BE2C (cell line): ENCODE measurements at regions not wholly inside any gene's neighbourhood (a gene's known extent, or its start where the extent isn't known, plus 50 kb on each side); places are given as distances from the start of the nearest gene placed in this dataset.

ENCODE experiments used
- DNase-seq: peaks from one replicate; pipeline ENCODE4 v3.0.0-alpha.2; 2020
- H3K27me3 ChIP-seq: fragments of 250-450 bp; sonication (Bioruptor Pico); 2 replicates; pipeline ENCODE4 v1.5.1; 2020; ENCODE audit warnings: mild to moderate bottlenecking
- H3K36me3 ChIP-seq: fragments of 250-450 bp; sonication (Bioruptor Pico); 2 replicates; pipeline ENCODE4 v1.5.1; 2020; ENCODE audit warnings: mild to moderate bottlenecking
- H3K4me1 ChIP-seq: fragments of 250-450 bp; sonication (Bioruptor Pico); 2 replicates; pipeline ENCODE4 v1.5.1; 2020
- H3K4me3 ChIP-seq: 2 replicates; pipeline ENCODE4 v1.5.1; 2011; ENCODE audit warnings: low read depth, low read length
- H3K9me3 ChIP-seq: fragments of 250-450 bp; sonication (Bioruptor Pico); 2 replicates; pipeline ENCODE4 v1.5.1; 2020
- CTCF ChIP-seq: IDR thresholded peaks from 2 replicates; pipeline ENCODE4 v1.5.1; 2012; ENCODE audit warnings: mild to moderate bottlenecking, low read depth, low read length

DNA sequence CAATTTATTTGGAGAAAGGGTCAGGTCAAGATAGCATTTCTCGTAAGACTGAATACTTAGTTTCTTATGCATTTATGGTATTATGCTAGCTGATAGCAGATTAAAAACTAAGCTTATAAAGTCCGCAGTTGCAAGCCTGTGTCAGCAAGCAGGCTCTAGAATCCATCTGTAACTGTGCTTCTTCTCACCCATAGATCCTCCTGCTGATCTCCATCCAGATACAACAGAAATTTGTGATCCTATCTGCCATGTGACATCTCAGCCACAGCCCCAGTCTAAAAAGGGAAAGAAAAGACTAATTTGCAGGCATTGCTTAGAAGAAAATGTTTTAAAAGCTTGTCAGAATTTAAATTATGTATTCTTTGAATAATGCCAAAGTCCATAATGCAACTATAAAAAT is 265.4 kb upstream of the CCDC54 start:
- no peak for DNase-seq
- H3K27me3 ChIP-seq: no peaks in the 10 kb centered on the region
- no peaks in the 10 kb centered on the region for H3K36me3 ChIP-seq
- no peaks in the 10 kb centered on the region for H3K4me1 ChIP-seq
- TF ChIP-seq CTCF: no peak
- no peak overlapping the region for H3K4me3 ChIP-seq
- no peaks in the 10 kb centered on the region for H3K9me3 ChIP-seq

- Histone ChIP-seq H3K4me3 (no peak overlapping the region), H3K36me3 (no peaks in the 10 kb centered on the region), H3K4me1 (no peaks in the 10 kb centered on the region), H3K27me3 (no peaks in the 10 kb centered on the region), H3K9me3 (no peaks in the 10 kb centered on the region)
- no peak for TF ChIP-seq CTCF
- DNase-seq: no peak
Observed at GRCh38 chr3:107112356-107112755, 264.9 kb upstream of the CCDC54 start.

- DNase-seq: no peak
- TF ChIP-seq CTCF: no peak
- Histone ChIP-seq H3K4me3 (no peak overlapping the region), H3K27me3 (no peaks in the 10 kb centered on the region), H3K9me3 (no peaks in the 10 kb centered on the region), H3K4me1 (no peaks in the 10 kb centered on the region), H3K36me3 (no peaks in the 10 kb centered on the region)
Observed at GRCh38 chr3:107116251-107116650, 261.0 kb upstream of the CCDC54 start.

GRCh38 chr3:107117156-107117555 is 260.1 kb upstream of the CCDC54 start:
- H3K4me1 ChIP-seq: no peaks in the 10 kb centered on the region
- H3K9me3 ChIP-seq: no peaks in the 10 kb centered on the region
- no peaks in the 10 kb centered on the region for H3K27me3 ChIP-seq
- no peaks in the 10 kb centered on the region for H3K36me3 ChIP-seq
- no peak for DNase-seq
- TF ChIP-seq CTCF: no peak
- no peak overlapping the region for H3K4me3 ChIP-seq

DNA sequence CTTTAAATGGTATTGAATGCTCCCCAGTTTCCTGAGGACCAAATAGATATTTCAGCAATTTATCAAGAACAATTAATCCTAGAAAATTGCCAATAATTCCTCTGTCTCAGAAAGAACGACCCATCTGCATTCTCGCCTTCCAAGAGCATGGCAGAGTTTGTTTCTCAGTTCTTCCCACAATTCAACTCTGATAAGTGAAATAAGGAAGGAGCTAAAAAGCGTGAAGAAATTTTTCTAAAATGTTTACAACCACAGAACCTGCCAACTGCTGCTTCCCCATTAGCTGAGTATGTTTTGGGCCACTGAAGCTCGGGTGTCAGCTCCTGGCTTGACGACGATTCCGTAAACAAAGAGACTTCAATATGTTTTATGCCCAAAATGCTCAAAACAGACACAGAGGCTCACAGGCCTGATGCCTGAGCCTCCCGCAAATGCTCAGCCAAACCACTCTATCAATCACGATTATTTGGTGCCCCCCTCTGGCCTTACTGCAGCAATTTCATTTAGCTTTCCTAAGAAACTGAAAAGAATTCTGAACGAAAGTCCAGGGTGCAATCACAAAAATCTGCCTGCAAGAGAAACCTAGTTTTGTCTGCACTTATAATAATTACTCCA is 259.2 kb upstream of the CCDC54 start:
- Histone ChIP-seq H3K27me3 (no peaks in the 10 kb centered on the region), H3K36me3 (no peaks in the 10 kb centered on the region), H3K4me3 (no peak overlapping the region), H3K9me3 (no peaks in the 10 kb centered on the region), H3K4me1 (no peaks in the 10 kb centered on the region)
- peak; percentile 74 for TF ChIP-seq CTCF
- DNase-seq: peak; percentile 68

DNA sequence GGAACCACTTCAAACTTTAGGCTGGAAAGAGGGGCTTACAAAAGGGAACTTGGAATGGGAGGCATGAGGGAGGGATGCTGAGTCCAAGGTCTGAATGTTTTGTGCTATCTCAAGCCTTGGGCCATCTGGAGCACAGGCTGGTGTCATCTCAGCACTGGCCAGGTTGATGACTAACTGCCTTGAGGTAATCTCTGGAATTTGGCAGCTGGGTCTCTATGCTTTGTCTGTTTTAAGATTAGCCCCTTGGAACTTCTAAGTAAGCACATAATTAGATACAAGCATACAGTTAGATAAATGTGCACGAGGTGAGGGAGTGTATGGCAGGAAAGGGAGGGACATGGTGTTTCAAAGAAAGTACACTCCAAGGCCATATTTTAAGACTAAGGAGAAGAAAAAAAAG is 252.4 kb upstream of the CCDC54 start:
- Histone ChIP-seq H3K4me1 (no peaks in the 10 kb centered on the region), H3K4me3 (no peak overlapping the region), H3K9me3 (no peaks in the 10 kb centered on the region), H3K36me3 (no peaks in the 10 kb centered on the region), H3K27me3 (no peaks in the 10 kb centered on the region)
- no peak for TF ChIP-seq CTCF
- DNase-seq: peak; percentile 28
